ENCODE measurements at regions not wholly inside any gene's neighbourhood (a gene's known extent, or its start where the extent isn't known, plus 50 kb on each side); places are given as distances from the start of the nearest gene placed in this dataset.
"Not testable (repeated sequence)": the region's sequence is repeated elsewhere in the genome, so short reads cannot be mapped to it uniquely, and the experiment has no call there.

DNA sequence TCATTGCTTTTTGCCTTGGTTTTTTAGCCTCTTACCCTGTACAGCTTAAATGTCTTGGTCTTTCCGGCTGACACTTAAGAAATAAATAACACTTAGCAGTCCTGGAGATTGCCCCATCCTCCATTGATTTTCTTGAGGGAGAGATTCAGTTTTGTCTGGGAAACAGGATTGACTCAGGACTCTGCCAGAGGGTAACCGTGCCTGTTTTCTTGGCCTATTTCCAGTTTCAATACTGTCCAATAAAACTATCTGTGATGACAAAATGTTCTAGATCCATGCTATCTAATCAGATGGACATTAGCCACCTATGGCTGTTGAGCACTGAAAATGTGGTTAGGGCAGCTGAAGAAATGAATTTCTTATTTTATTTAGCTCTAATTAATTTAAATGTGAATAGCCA, 216.1 kb downstream of the DUSP10 start:
- no peak for DNase-seq (ENCODE audit: low spot score)

DNA sequence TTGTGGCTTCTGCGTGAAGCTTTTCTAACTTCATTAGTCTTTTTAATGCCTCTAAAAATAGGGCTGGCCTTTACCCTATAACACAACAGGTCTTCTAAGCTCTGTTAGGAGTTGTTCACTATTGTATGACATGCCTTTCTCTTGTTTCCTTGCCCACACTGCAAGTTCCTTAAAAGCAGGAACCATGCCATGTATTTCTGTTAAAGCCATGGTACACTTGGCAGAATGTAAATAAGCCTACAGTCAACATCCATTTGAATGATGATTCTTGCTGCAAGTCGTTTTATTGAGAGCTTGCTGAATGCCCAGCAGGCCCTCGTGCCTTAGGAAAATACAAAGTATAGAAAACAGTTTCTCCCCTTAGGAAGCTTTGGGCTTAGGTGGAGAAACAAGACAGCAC, 214.6 kb downstream of the DUSP10 start:
- DNase-seq (ENCODE audit: low spot score): no peak

DNA sequence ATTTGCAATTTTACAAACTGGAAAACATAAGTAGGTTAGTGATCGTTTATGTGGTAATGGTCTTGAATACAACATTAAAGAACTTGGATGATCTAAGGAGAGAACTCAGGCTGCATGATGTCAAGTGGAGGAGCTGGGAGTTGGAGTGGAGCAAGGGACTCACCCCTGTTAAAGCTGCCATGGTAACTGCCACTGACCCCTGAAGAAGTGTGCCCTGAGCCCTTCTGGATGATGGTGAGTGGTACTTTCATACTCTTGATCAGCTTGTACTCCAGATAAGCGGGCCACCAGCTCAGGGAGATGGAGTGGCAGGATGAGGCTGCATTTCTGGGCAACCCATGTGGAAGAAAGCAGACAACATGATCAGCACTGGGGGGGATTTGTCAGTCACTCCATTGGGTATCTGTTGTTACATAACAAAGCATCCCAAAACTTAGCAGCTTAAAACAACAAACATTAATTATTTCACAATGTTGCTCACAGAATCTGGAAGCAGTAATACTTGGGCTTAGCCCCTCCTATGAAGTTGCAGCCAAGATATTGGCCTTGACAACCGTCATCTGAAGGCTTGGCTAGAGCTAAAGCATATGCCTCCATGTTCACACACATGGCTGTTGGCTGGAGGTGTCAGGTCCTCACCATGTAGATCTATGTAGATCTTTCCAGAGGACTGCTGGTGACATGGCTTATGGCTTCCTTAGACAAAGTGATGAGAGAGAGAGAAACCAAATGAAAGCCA, 213.8 kb downstream of the DUSP10 start:
- DNase-seq (ENCODE audit: low spot score): no peak

DNA sequence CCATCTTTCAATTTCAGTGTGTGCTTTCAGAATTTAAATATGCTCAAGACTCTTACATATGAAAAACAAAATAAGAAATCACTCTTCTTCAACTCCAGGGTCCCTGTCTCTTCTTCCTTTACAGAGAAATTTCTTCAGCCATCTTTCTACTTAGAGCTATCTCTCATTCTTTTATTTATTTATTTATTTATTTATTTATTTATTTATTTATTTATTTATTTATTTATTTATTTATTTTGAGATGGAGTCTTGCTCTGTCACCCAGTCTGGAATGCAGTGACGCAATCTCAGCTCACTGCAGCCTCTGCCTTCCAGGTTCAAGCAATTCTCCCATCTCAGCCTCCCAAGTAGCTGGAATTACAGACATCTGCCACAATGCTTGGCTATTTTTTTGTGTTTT, 211.7 kb downstream of the DUSP10 start:
- DNase-seq (ENCODE audit: low spot score): not testable (repeated sequence)

DNA sequence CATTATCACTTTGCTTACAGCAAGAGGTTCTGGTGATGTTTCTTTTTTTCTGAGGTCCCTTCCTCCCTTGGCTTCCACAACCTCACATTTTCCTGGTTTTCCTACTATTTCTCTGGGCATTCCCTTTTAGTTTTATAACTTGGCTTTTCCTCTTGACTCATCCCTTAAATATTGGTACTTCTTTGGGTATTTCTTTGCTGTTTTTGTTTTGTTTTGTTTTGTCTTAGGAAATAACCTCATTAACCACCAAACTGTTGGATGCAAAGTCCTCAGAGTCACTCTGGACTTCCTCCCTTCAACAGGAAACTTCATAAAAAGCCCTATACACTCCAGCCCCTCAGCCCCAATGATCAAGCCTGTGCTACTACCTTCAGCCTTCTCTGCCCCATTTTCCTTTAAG, 211.1 kb downstream of the DUSP10 start:
- DNase-seq (ENCODE audit: low spot score): no peak

DNA sequence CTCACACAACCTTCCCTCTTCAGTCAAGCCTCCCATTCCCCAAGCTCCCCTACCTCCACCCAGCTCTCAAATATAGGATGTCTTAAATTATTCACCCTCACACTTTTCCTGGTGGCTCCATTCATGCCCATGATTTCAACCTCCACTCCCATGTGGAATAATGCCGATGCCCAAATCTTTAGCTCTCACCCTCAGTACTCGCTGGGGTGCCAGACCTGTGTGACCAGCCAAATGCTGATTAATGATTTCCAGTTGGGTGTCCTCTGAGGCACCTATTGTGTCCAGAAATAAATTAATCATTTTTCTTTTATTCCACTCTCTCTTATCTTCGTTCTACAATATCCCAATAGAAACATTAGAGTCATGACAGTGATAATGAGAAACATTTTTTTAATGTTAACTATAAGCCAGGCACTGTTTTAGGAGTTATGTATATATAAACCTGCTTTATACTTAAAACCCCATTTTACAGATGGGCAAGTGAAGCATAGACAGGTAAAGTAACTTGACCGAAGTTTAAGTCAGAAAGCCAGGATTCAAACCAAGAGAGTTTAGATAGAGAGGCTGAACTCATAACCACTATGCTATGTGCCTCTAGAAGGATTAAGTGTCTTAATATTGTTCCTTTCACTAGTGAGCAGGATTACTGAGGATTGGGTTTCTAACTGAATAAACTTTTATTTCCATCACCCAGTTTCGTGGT, 209.7 kb downstream of the DUSP10 start:
- no peak for DNase-seq (ENCODE audit: low spot score)

DNA sequence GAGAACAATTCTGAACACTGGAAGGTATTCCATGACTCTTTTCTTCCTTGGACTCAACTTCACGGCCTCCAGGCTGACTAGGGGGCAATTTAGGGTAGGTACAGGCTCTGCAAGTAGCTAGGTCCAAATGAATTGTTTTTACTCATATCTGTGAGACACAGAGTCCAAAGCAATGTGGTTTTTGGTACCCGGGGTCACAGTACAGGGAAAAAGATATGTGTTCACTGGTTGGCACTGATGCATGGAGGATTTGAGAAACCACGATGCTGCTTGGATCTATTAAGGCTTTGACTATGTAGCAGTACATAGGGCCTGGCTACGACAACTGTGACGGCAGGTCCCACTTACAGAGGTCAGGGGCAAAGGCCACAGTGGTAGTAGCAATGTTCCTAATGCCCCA, 200.6 kb downstream of the DUSP10 start:
- DNase-seq (ENCODE audit: low spot score): no peak

DNA sequence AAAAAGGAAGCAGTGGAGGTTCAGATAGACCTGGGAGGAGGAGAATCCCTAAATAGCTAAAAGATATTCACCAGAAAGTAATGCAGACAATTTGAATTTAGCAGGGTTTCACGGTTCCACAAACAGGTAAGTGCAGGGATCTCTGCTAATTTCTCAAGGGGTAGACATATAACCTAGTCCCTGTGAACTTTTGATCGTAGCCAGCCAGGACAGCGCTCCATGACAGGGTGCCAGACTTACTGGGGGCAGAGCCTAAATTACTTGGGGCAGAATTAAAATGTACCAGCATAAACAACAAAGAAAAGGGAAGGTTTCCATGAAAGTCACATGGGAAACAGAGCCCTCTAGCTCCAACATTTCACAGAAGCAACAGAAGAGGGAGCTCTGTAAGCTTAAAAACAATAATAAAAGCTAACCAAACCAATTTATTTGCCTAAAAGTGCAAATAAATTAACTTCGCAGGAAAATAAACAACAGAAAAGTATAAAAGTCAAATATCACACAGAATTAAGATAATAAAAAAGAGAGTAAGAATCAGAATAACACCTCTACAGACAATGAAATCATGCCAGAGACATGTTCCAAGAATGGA, 198.3 kb downstream of the DUSP10 start:
- no peak for DNase-seq (ENCODE audit: low spot score)

DNA sequence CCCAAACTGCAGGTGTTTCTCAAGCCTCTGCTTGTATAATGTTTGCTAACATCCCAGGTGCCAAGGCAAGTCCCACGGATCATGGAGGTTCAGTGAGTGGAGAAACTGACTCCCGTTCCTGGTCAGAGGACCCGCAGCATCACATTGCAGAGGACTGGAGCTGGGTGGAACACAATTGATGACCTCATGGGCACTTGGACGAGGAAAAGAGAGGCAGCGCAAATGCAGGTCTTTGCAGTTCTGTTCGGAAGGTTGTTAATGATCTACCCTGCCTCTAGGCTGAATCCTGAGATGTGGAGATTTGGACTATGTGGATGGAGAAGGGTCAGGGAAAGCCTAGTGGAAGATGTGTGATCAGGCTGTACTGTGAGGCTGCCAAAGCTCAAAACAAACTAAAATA, 192.9 kb downstream of the DUSP10 start:
- DNase-seq (ENCODE audit: low spot score): no peak

DNA sequence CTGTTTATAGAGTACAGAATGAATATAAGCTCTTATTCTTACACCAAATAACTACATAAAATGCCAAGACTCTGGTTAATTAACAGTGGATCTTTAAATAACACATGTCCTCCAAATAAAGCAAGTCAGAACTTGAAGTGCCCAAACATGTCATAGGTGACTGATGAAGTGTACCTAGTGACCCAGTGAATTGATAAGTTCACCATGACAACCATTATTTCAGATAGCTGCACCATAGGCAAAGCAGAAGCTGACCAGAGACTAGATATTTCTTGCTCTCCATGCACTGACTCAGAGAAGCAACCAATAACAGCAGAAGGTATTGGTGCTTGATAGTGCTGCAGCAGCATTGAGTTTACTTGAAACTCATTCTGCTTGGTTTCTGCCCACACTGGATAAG, 192.1 kb downstream of the DUSP10 start:
- no peak for DNase-seq (ENCODE audit: low spot score)

DNA sequence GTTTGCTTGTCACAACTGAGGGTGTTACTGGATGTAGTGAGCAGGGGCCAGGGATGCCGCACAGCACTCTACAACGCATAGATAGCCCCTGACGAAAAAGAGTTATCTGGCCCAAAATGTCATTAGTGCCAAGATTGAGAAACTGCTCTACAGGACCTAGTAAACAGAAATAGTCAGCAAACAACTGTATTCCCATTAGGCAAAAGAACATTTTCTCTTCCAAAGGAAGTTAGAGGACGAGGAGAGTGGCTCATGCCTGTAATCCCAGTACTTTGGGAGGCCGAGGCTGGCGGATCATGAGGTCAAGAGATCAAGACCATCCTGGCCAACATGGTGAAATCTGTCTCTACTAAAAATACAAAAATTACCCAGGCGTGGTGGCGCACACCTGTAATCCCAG, 189.1 kb downstream of the DUSP10 start:
- not testable (repeated sequence) for DNase-seq (ENCODE audit: low spot score)

DNA sequence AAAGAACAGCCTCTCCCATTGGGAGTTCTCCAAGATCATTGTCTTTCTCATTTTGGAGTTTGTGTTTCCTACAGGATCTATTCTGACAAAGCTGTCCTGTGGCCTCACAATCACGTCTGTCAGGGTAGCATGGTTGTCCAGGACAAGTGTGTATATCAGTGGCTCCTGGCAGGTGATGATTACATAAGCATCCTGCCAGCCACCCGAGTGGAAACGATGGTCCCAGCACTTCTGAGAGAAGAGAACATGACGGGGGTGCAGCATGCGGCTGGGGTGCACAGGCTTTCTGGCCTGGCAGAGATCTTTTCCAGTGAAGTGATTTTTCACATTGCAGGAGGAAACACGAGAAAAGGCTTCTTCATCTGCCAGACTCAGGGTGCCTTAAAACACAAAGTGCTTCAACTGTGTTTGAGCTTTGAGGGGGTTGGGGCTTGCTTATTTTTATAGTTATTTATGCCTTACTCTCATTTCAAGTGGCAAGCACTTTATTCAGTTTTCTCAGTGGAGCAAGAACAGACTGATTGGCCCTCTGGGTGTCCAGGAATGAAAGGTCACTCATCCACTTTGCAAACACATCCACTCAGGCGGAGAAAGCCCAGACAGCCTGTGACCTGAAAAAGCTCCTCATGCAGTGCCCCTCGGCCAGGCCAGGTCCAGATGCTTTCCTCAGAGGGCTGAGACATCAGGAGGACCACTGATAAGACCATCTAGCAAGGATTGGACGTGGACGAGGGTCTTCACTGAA, 186.0 kb downstream of the DUSP10 start:
- DNase-seq (ENCODE audit: low spot score): no peak

DNA sequence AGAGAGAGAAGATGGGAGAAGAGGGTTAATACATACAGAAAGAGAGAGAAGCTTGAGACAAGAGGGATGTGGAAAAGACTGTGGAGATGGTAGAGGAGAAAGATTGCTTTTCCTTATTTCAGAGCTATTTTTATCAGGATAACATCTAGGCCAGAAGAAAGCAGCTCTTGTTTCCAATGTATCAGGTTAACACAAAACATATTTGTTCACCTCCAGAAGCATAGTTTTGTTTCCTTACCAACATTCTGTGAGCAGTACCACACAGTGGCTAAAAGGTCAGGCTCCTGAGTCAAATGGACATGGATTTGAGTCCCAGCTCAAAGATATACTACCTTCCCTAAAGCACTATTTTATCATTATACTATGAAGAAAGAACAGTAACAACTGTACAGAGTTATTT, 185.5 kb downstream of the DUSP10 start:
- DNase-seq (ENCODE audit: low spot score): no peak

DNA sequence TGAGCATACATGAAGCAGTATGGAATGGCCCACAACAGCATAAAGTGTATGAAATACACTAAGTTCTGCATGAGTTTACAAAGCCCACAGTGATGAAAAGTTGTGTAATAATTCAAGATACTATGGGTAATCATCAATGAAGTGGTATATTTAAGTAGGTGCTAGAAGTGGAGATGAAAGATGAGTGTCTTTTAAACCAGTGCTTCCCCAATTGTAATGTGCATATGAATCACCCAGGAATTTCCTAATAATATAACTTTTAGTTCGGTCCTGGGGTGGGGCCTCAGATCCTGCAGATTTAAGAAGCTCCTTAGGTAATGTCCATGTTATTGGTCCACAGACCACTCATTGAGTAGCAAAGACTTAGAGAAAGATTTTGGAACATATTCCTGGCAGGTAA, 184.9 kb downstream of the DUSP10 start:
- DNase-seq (ENCODE audit: low spot score): no peak

DNA sequence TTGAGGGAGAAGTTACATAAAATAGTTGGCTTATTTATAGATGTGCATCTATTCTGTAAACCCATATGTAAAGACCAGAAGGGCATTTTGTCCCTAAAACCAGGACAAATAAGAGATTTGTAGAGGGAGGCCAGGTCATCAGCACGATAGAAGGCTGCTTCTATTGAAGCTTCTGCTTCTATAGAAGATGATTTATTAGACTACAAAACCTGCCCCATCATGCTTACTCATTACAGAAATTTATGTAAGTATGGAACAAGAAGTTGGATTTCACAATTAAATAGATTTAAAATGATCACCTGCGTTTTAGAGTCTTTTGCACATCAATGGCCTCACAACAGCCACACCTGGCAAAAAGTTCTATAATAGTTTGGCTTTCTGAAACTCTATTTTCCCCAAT, 183.5 kb downstream of the DUSP10 start:
- no peak for DNase-seq (ENCODE audit: low spot score)

DNA sequence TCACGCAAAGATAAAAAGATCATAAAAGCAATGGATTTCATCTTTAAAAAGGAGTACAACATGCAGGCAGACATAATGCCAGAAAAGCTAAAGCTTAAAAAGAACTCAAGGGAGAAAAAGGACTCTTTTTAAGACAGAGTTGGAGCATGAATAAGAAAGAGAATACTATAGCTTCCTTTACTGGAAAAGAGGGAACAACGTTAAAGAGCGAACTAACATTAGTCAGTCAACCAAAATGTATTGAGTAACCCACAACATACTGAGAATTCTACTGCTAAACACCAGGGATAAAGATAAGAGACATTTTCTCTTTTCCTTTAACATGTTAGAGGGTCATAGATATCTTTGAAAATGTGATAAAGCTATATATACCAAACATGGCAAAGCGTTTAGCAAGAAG, 182.0 kb downstream of the DUSP10 start:
- DNase-seq (ENCODE audit: low spot score): no peak

DNA sequence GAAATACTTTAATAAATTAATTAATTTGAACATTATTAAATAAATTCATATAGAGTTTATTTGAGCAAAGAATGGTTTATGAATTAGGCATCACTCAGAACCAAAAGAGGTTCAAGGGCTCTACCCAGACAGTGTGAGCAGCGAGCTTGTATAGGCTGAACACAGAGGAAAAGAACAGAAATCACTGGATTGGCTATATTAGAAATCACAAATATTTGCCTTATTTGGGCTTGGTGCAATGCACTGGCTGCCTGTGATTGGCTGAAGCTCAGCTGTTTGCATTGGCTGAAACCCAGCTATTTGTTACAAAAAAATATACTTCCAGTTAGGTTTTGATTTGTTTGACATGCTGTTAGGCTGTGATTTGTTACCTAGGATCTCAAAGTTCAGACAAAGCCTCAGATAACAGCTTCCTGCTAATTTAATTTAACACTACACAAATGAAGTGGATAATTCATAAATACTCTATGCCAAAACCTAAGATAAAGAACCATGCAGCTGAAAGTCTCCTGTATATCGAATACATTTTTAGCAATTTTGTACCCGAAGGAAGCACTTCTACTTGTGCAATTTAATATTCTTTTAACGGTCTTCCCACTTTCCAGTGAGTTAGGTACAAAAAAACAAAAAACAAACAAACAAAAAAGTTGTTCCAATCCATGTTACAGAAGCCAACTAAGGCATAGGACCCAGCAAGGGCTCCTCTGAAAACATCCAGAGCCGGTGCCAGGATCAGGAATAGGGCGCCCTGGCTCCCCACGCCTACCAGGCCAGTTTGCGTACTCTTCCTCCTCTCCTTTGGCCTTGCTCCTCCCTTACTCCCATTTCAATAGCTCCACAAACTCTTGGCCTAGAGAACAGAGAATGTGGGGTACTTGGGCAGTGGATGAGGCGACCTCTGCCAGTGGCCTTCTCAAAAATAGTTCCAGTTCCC, 179.1 kb downstream of the DUSP10 start:
- DNase-seq (ENCODE audit: low spot score): no peak

DNA sequence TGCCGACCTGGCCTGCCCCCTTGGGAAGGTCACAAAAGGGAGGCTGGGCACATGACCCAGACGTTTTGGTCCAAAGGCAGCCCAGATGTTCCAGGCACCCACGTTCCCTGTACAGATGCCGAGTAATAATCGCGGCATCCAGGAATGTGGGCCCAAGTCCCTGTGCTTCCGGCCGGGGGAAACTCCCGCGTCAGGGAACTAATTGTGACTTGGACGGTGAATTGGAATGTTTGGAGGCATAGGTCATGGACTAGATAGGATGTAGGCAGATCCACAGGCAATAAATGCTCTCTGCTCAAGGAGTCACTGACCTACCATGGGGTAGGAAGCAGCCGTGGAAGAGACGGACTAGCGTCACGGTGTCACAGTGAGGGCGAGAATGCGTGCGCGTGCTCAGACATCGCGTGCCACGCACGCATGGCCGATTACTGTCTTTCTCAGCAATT, 178.4 kb downstream of the DUSP10 start:
- no peak for DNase-seq (ENCODE audit: low spot score)

DNA sequence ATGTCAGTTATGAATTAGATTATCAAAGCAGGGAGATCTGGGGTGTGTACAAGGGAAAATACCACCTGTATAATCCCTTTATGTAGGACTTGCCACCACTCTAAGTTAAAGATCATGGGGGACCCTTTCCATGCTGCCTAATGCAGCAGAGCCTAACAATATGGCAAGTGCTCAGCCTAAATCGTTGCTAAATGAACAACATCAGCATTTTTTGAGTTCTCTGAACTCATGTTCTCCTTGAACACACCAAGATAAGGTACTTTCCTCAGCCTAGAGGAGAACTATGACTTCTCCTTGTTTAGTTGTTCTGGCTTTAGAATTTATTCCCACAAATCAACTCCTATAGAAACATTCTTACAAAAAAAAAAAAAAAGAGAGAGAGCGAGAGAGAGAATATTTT, 177.0 kb downstream of the DUSP10 start:
- no peak for DNase-seq (ENCODE audit: low spot score)

DNA sequence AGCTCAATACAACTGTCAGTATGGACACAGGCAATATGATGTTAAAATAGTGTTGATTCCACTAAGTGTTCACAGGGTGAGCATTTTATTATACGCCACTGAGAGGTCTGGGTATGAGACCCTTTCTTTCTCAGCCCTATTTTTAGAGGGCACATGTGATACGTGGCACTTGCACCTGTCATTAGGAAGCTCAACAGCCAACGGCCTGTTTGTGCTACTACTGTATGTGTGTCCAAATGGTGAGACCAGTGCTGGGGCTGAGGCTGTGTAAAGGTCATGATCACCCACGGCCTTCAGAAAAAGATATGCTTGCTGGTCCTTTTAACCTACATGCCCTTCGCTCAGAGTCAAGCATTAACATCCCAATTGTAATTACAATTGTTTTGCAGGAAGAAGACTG, 176.2 kb downstream of the DUSP10 start:
- no peak for DNase-seq (ENCODE audit: low spot score)

DNA sequence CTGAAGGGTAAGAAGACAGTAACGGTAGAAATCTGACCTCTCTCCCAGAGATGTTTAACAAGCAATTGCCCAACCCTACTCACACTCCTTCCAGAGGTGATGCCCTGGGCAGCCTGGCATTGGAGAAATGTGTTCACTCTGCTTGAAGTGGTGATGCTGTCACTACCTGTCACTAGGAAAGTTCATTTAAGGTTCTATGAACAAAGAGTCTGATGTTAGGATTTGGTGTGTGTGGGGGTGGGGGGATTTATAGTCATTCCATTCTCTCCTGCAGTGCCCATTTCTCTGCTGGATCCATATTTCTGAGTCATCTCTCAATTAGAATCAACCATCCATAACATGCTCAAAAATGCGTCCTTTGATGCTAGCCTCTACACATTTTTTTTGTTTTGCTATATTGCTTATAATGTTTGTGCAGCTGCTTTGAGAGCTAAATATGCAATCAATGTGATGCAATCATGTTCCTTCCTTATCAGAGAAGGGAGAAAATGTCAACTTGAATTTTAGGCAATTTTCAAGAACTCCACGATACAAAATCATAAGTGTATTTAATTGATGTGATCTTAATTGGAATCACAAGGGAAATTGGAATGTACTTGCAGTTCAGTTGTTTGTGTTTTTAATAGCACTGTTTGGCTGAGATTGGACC, 173.9 kb downstream of the DUSP10 start:
- DNase-seq (ENCODE audit: low spot score): no peak

All from RKO (cell line).